HG02884 (cell line): ENCODE measurements at regions not wholly inside any gene's neighbourhood (a gene's known extent, or its start where the extent isn't known, plus 50 kb on each side); places are given as distances from the start of the nearest gene placed in this dataset.

Source experiments
- ATAC-seq: cut with Tn5 transposase; IDR thresholded peaks from one replicate; pipeline ENCODE4 v1.9.1; 2021; ENCODE audit warnings: mild to moderate bottlenecking, moderate library complexity; ENCODE audit not compliant: unreplicated experiment

DNA sequence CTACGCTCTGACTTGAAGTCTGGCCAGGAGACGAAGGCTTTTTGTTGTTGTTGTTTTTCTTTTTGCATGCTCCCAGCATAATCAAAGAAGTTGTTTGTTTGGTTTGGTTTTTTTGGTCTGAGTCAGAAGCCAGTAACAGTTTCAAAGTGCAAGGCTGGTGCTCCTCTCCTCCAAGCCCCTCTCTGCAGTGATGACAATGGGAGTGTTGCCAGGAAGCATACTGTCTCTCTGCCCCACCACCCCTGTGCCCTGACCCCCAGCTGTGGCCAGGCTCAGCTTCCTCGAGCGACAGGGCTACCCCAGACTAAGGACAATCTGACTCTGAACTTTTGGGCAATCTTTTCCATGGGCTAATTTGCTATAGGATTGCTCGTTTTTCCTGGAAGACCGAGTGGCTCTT, 173.8 kb upstream of the PITX1 start:
- no peak for ATAC-seq

DNA sequence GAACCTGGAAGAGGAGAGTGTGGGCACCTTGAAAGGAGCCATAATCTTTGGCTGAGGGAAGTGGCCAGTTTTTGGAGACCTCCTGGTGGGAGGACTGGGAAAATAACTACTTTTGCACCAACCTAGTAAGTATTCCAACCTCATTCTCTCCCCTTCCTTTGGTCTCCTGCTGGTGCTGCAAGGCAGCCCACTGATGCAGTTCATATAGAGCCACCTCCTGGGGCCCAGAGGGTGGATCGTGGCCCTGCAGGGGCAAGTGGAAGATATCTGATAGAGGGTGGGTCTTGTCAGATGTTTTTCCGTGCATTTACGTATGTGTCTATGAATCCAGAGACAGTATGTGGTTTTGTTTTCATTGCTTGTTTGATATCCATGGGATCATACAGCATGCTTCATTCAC, 172.8 kb upstream of the PITX1 start:
- no peak for ATAC-seq

DNA sequence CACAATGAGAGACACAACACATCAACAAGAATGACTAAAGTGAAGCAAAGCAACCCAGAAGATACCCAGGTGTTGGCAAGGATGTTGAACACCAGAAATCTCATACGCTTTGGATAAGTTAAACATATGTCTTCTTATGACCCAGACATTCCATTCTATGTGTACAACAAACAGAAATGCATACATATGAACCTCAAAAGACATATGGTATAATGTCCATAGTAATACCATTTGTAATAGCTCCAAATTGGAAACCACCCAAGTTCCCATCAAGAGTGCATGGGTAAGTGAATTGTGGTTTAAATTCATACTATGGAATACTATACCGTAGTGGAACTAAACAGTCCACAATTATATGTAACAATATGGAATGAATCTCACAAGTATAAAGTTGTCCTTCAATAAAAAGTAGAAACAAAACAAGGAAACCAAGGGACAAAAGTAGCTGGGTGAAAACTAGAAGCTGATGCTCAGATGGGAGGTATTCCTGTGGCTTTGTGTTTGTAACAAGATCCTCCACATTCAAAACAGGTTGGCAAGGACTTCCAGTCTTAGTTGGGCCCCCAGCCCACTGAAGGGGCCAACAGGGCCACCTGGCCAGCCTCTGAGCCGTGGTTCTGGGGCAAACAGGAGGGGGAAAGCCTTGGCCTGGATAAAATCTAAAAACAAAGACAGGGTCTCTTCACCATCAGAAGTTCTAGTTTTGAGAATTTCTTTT, 171.8 kb upstream of the PITX1 start:
- no peak for ATAC-seq

DNA sequence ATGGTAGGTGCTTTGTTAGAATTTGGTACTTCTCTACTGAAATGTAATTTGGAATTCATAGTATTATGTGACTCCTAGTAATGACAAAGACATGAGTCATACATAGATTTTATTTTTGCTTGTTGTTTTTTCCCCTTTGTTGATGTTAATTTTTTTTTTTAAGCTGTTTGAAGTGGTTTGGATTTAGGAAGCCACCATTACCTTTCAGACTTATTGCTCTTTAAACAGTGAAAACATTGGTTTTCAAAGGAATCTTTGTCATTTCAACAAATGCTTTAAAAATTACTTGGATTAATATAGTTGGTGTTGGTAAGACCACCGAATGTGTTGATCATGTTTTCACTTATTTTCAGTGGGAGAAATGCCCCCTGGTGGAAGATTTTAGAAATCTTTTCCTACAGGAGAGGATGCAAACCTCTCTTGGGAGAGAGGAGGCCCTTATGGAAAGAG, 170.1 kb upstream of the PITX1 start:
- no peak for ATAC-seq

DNA sequence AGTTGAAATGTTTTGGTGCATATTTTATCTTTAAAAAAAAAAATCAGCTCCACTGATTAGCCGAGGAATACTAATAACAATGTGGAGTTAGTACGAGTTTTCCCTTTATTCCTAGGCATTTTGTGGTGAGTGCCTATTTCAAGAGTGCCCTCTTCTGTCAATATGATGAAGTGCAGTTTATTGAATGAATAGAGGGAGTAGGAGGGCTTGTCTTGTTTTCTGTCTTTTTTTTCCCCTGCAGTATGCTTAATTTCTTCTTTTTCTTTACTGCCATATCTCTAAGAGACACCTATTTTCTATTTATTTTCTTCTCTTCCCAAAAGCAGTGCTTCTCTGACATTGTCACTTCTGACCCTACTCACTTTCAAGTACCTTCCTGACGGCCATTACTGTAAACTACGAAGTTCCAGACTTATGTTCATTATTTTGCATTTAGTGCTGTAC, 169.6 kb upstream of the PITX1 start:
- ATAC-seq, result no peak

DNA sequence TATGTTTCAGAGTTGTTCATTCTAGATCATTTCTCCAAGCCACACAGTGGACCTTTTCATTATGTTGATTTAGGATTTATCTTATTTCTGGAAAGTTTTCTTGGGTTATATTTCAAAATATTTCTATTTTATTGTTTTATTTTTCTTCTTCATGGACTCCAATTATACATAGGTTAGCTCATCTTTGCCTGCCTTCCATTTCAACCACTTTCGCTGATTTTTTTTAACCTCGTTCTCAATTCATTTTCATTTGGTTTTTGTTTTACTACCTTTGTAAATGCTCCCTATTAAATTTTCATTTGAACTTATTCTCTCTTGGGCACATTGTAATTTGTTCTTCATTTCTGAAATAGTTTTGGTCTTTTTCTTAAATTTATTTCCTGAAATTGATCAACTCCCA, 169.0 kb upstream of the PITX1 start:
- no peak for ATAC-seq

DNA sequence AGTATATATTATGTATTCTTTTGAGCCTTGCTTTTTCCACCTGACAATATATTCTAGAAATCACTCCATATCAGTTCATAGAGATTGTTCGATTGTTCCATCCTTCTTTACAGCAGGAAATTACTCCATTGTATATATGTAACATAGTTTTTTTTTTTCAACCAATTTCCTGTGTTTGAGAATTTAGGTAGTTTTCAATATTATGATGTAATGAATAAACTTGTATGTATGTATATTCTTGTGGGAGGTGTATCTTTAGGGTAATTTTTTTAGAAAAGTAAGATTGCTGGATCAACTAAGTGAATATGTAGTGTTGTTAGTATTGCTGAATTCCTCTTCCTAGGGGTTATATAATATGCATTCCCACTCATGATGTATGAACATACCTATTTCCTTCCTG, 165.9 kb upstream of the PITX1 start:
- no peak for ATAC-seq

DNA sequence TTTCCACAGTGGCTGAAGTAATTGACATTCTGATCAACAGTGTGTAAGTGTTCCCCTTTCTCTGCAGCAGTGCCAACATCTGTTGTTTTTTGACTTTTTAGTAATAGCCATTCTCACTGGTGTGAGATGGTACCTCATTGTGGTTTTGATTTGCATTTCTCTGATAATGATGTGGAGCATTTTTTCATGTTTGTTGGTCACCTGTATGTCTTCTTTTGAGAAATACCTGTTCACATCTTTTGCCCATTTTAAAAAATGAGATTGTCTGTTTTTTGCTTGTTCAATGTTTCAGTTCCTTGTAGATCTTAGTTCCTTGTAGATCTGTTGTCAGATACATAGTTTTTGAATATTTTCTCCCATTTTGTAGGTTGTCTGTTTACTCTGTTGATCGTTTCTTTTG, 162.5 kb upstream of the PITX1 start:
- ATAC-seq, result no peak

DNA sequence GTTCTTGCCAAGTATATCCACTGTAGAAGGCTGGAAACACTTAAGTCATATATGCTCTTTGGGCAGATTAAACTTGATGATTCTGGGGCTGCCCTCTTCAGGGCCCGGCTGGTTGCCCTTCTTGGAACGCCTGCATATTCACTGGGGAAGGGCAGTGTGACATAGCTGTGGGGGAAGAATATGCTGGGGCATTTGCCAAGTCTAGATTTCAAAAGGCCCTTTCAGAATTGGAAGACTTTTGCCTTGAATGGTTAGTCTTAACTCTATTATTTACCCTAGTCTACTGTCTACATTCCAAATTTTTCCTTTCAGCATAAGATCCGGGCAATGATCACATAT, 161.2 kb upstream of the PITX1 start:
- no peak for ATAC-seq

DNA sequence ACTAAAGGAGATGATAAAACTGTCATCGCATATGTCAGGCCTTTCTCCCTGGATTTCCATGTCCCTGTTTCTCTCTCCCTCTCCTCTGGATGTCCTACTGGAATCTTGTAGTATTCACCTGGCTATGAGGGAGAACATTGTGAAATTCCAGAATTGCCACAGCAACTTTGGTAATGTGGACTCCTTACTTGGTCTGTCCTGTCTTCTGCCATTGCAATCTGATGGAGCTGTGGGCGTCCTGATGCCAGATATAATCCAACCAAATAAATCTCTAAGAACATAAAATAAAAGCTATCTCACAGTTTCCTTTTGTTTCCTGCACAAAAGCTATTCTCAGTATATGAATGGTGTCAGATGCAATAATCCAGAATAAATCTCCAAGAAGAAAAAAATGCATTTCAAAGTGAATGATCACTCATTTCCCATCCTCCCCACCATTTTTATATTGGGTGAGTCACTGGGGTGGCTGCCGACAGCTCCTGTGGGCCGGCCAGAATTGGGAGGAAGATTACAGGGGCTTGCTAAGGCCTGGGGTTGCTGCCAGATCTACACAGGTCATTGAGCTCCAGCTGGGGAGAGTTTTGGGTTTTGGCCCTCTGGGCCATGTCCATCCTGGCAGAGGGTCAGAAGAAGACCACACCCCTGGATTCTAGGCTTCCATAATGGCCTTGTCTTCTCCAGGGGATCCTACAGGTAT, 160.7 kb upstream of the PITX1 start:
- no peak for ATAC-seq

DNA sequence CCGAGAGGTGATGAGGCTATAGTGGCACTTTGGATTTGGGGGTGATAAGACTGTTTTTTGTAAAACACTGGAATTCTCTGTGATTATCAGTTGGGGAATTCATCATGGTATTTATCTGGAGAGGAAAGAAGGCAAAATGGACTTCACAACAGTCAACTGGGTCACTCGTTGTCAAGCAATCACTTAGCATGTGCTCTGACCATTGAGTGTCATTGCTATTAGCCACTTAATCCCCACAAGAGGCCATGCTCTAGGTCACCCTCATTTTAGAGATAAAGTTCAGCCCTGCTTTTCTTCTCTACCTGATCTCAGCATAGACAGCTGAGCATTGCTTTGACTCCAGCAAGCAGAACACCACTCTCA, 160.1 kb upstream of the PITX1 start:
- ATAC-seq, result no peak

DNA sequence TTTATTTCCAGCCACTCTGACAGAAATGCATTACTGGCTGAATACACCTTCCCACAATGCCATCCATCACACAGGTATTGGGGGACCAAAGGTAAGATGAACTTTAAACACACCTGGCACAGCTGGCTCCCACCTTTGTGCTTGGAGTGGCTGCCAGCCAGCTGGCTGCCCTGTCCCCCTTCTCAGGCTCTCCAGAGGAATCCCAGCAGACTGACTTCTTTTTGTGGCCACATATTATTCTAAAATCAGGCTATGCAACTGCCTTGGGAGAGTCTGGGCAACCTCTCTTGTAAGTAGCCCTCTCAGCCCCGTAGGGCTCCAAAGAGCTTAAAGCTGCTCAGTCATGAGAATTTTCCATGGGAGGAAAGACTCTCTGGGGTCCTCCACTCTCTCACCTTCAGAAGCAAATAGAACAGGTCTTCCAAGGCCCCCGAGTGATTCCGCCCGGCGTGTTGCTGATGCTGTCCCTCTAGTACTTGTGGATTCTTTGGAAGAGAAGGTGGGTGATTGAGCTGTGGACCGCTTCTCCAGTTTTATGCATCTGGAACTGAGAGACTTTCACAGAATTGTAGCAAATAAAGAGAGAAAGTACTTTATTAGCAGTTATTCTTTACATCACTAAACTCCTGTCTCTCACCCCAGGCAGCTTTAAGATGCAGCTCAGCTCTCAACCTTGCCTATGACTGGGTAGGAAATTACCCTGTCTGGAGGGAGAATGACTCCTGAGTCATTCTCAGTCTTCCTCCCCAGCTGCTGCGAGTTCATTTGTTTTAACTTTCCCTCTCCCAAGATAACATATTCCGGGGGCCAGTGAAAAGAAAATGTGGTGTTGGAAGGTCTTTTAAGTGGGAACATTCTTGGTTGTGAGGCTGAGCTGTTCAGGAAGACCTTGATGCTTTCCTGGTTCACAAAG, 159.4 kb upstream of the PITX1 start:
- no peak for ATAC-seq

DNA sequence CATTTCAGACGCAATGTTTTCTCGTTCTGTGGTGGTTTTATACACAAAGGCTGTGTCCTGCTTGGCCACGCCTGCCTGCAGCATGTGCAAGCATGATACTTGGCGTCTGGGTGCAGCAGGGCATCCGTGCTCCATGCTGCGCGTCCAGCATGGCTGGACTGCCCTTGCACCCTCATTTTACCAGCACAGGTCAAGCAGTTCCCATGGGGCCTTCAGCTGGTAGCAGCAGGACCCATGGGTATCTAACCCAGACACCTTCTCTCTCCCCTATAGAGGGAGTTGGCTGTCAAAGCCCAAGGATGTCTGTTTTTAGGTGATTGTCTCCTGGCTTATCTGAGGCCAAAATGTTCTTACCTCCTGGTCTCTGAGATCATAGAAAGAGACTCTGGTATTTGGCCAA, 158.3 kb upstream of the PITX1 start:
- ATAC-seq, result no peak

DNA sequence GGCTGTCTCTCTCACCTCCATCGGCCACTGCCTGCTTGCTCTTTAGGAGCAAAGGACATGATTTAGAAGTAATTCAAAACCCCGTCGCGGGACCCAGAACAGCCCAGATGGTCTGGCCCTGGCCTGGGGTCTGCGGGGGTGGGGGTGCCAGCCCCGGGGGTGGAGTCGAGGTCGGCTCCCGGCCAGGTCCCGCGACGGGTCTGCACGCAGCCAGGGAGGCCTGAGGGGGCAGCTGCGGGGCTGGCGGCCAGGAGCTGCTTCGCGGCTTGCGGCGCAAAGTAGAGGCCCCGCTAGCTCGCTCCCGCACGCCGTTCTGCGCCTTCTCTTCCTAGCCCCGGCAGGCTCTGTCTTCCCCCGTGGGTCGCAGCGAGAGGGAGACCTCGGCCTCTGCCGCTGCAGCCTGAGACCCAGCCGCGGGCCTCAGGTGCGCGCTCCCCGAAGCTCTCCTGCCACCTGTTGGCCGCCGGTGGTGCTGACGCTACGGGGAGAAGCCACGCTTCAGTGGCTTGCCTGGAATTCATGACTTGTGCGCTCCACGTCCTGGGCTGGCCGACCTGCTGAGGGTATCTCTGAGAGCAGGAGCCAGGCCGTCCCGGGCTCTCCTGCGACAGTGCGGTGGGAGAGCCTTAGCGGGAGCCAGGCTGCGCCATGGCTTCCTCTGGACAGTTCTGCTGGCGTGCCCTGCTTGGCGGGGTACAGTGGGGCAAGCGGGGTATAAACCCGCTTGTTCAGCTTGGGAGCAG, 157.2 kb upstream of the PITX1 start:
- ATAC-seq, result peak; percentile 80

DNA sequence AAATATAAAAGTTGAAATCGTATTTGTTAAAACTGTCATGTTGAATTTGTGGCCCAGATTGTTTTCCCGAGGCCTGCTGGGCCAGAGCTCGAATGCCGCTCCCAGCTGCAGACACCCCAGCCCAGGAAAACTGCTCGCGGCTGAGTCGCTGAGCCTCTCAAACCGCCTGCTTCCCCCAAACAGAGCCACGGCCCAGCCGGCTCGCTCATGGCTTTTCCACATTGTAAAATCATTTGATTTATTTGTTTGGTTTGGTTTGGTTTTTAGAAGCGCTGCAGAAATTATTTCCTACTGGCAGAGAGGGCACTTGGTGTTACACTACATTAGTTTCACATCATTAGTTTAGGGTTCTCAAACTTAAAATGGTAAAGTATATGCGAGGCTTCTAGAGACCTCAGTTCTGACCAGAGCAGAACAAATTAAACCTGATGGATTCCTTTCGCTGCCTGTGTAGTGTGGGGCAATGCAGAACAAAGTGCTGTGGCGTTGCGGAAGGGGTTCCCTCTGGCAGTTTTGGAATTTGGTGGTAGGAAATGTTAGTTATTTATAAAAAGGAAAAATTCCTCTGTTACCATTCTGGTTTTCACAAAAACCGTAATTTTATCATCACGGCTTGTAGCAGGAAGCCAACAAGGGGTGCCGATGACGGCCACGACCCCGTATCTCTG, 156.5 kb upstream of the PITX1 start:
- ATAC-seq, result no peak

DNA sequence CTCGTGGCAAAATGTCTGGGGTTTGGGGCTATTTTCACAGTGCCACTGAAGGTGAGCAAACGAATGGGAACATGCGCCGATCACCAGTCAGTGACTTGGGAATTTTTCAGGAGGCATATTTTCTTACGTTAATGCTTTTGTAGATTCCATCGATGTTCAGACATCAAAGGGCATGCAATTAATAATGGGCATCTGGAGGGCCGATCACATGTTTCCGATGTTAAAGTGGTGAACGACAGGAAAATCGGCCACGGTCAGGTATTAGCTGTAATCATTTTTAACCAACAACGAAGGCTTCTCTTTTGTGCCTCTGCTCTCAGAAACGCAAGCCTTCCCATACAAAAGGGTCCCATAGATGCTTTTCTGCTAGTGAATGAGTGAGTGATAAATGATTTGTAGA, 155.0 kb upstream of the PITX1 start:
- no peak for ATAC-seq

DNA sequence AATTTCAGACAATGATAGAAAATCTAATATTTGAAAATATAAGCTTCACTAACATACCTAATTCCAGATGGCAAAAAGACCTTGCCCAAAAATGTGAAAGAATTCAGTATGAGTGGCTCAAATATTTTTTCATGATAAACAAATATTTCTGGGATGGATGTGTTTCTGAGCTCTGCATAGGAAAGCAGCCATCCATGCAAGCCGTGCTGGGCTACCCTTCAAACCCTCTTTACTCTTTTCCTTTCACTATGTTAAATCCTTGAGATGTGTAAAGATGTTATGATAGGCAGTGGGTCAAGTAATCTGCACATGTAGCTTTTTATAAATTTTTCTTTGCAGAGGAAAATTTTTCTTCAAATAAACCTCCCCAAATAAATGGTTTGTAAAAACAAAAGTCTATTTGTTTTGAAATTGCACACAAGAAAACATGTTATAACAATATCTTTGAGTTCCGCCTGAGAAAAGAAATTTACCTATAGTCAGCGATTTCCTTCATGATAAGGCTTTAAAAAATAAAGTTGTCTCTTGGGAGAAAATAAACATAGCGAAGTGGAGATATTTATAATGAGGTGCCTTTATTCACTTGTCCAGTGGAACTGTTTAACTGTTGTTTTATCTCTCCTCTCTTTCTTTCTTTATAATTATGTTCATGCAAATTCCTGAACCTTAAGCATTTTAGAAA, 154.3 kb upstream of the PITX1 start:
- ATAC-seq, result no peak

DNA sequence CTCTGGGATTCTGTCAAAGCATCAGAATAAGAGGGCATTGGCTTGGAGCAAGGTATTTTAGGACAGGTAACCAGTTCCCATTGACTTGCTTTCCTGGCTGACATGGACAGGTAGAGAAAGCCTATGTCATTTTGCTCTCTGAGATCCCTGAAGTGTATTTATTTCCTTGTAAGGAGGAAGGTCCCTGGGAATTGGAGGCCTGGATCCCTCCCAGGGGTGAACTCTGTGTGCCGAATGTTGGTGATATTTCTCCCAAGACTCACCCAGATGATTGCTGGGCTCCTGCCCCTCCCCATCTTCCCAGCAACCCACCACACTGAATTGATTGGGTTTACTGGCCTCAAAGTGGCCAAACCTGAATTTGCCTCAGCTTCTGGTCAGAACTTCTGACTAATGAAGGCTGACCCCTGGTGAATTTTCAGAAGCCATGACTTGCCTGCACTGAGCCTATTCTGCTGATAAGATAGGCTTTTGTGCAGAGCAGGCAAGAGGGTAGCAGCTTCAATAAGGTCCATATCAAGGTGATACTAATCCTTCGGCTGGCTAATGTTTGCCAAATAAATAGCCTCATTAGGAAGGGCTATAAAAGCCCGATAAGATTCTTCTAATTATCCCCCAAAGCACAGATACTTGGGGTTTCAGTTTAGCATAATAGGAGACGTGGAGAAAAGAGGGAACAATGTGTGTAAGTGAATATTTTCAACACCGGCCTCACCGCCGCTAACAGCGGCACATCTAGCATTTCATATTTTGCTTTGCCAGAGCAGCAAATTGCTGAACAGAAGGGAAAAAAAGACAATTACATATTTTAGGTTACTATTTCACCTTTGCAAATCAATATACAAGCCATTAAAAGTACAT, 152.9 kb upstream of the PITX1 start:
- no peak for ATAC-seq

DNA sequence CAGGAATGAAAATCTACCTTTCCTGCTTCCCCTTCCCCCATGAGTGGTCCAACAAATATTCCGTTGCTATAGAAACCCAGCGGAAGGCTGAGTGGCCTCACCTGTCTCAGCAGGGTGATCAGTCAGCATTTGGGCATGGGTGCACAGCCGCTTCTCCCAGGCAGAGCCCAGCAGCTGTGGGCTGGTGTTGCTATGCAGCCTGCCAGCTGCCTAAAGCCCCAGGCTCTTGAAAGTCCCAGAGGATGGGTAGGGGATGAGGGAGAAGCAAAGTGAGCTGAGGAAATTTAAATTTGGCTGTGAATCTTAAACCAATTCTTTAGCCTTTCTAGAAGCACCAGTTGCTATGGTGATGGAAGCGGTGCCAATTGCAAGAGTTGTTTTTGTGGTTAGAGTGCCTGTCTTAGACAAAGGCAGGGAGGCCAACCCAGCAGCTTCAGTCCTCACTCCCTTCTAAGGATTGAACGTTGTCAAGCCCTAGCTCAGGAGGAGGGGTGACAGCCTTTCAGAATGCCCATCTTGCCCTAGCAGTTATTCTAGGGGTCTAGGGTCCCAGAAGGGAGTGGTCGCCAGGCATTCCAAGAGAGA, 151.5 kb upstream of the PITX1 start:
- no peak for ATAC-seq
